A673 (cell line): ENCODE measurements at regions not wholly inside any gene's neighbourhood (a gene's known extent, or its start where the extent isn't known, plus 50 kb on each side); places are given as distances from the start of the nearest gene placed in this dataset.

Source experiments
- BruUV-seq: library from RNA; stranded (reverse); fragments of 400-500 nt; replicated peaks from 2 replicates; lab custom pipeline; 2021; lab: Mats Ljungman, UMichigan
- CTCF ChIA-PET: fragments of 300-600 bp; sonication (Branson Sonifier 250); formaldehyde crosslinking; loops from one replicate; lab custom pipeline; 2022; ENCODE audit warnings: antibody characterized with exemption; lab: Charles Lee
- POLR2A ChIA-PET: fragments of 300-600 bp; sonication (Branson Sonifier 250); formaldehyde crosslinking; loops from one replicate; lab custom pipeline; 2022; ENCODE audit warnings: antibody characterized with exemption; ENCODE audit not compliant: low non-redundant PET; lab: Charles Lee
- DNase-seq: peaks from one replicate; pipeline ENCODE4 v3.0.0-alpha.2; 2015; ENCODE audit warnings: low spot score
- H3K27ac ChIP-seq: fragments of 200-600 bp; sonication (generic); 2 replicates; pipeline ENCODE4 v1.5.1; 2016; ENCODE audit warnings: mixed run types, low read depth, mild to moderate bottlenecking, mixed read lengths, antibody characterized with exemption, low read length; ENCODE audit not compliant: poor library complexity, severe bottlenecking
- H3K27me3 ChIP-seq: fragments of 200-600 bp; sonication (generic); replicated peaks from 2 replicates; pipeline ENCODE4 v1.6.1; 2017; ENCODE audit warnings: mixed run types, low read depth, mild to moderate bottlenecking, mixed read lengths, antibody characterized with exemption, low read length; ENCODE audit not compliant: insufficient read depth, poor library complexity
- H3K36me3 ChIP-seq: fragments of 200-600 bp; sonication (generic); 2 replicates; pipeline ENCODE4 v1.6.1; 2016; ENCODE audit warnings: mixed run types, mild to moderate bottlenecking, mixed read lengths, antibody characterized with exemption, low read length; ENCODE audit not compliant: insufficient read depth, poor library complexity, severe bottlenecking
- H3K4me1 ChIP-seq: fragments of 200-600 bp; sonication (generic); 2 replicates; pipeline ENCODE4 v1.6.1; 2017; ENCODE audit warnings: mixed run types, mild to moderate bottlenecking, mixed read lengths, antibody characterized with exemption, low read length; ENCODE audit not compliant: insufficient read depth, poor library complexity, severe bottlenecking
- H3K4me3 ChIP-seq: fragments of 200-600 bp; sonication (generic); 2 replicates; pipeline ENCODE4 v1.5.1; 2016; ENCODE audit warnings: low read depth, mixed run types, mild to moderate bottlenecking, mixed read lengths, low read length; ENCODE audit not compliant: poor library complexity, severe bottlenecking
- H3K9me3 ChIP-seq: fragments of 200-600 bp; sonication (generic); 2 replicates; pipeline ENCODE4 v1.6.1; 2016; ENCODE audit warnings: mixed run types, low read depth, mild to moderate bottlenecking, mixed read lengths, antibody characterized with exemption, low read length; ENCODE audit not compliant: poor library complexity, severe bottlenecking
- CTCF ChIP-seq: fragments of 300-800, 200-600 bp; sonication (generic); conservative IDR thresholded peaks from 2 replicates; pipeline ENCODE4 v1.5.1; 2017; ENCODE audit warnings: low read depth, mild to moderate bottlenecking, antibody characterized with exemption, low read length, moderate library complexity, mixed read lengths
- EZH2 ChIP-seq: fragments of 200-600 bp; sonication (generic); IDR thresholded peaks from 2 replicates; pipeline ENCODE4 v1.6.1; 2017; ENCODE audit warnings: borderline replicate concordance, low read depth, mild to moderate bottlenecking, mixed read lengths, antibody characterized with exemption, low read length; ENCODE audit not compliant: poor library complexity, severe bottlenecking
- intact Hi-C: fragments of 100-400 bp; cut with micrococcal nuclease; formaldehyde crosslinking; loops from one replicate; pipeline ENCODE4 v1.10.0; 2022; ENCODE audit not compliant: unreplicated experiment

DNA sequence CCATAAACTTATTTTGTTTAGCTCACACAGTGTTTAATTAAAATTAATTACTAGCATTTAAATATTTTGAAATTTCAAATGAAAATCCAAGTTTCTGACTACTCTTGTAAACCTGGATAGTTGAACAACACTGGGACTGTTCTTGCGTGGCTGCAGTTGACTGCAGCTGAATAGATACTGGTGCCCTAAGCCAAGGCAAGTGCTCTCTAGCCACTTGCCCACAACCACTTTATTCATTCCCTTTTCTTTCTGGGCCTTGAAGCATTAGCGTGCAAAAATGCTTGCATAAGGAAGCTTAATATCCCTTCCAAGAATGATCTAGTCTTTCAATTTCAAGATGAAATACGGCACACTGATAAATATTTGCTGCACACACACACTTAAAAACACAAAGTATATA lies 676.0 kb upstream of the MARCKS start:
- TF ChIP-seq EZH2 (no peak), CTCF (no peak)
- no peaks in the 10 kb centered on the region for H3K36me3 ChIP-seq
- H3K27me3 ChIP-seq = no peaks in the 10 kb centered on the region
- peaks cover 8% of the 10 kb centered on the region for H3K4me1 ChIP-seq
- DNase-seq = no peak
- no TSS peak for BruUV-seq
- no peak overlapping the region for H3K27ac ChIP-seq
- no peak overlapping the region for H3K4me3 ChIP-seq
- intact Hi-C loops = loop anchor here (5.0 to 10.0 kb wide), 2 partner anchors 676 to 724 kb away; partner anchors contain the start of gene MARCKS
- no peaks in the 10 kb centered on the region for H3K9me3 ChIP-seq
- CTCF ChIA-PET = no interaction called here
- POLR2A ChIA-PET = no interaction called here

- Histone ChIP-seq H3K9me3 (no peaks in the 10 kb centered on the region), H3K36me3 (no peaks in the 10 kb centered on the region), H3K4me3 (no peak overlapping the region), H3K4me1 (peaks cover 8% of the 10 kb centered on the region), H3K27me3 (no peaks in the 10 kb centered on the region), H3K27ac (no peak overlapping the region)
- POLR2A ChIA-PET = no interaction called here
- intact Hi-C loops = loop anchor here (2.0 to 10.0 kb wide), 3 partner anchors 402 to 722 kb away; partner anchors contain the start of gene MARCKS
- TF ChIP-seq CTCF (0 out of 2 replicates have a peak, but pooled peaks have one; percentile 14), EZH2 (no peak)
- BruUV-seq = no TSS peak
- DNase-seq = peak; percentile 72
- CTCF ChIA-PET = interaction anchor here (0.6 kb wide), 2 partner anchors 193 to 303 kb away, joined by 3 to 7 read pairs; no protein-coding TSS in a partner anchor
Observed at GRCh38 chr6:113182370-113183141, 674.6 kb upstream of the MARCKS start.

DNA sequence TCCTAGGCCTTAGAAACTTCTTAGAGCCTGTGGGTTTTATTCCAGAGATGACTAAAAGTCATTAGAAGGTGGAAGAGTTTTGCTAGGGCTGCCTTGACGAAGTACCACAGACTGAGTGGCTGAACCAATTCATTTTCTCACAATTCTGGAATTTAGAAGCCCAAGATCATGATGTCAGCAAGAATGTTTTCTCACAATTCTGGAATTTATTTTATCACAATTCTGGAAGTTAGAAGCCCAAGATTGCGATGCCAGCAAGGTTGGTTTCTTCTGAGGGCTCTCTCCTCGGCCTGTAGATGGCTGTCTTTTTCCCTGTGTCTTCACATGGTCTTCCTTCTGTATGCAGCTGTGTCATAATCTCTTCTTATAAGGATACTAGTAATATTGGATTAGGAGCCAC lies 672.9 kb upstream of the MARCKS start:
- no peaks in the 10 kb centered on the region for H3K9me3 ChIP-seq
- no peak overlapping the region for H3K4me3 ChIP-seq
- no peak overlapping the region for H3K27ac ChIP-seq
- no peaks in the 10 kb centered on the region for H3K27me3 ChIP-seq
- ChIA-PET POLR2A (no interaction called here), CTCF (no interaction called here)
- BruUV-seq = no TSS peak
- H3K4me1 ChIP-seq = peaks cover 8% of the 10 kb centered on the region
- no peak for DNase-seq
- no peaks in the 10 kb centered on the region for H3K36me3 ChIP-seq
- no peak for TF ChIP-seq CTCF
- no peak for TF ChIP-seq EZH2
- intact Hi-C loops = loop anchor here (5.0 to 10.0 kb wide), 2 partner anchors 673 to 721 kb away; partner anchors contain the start of gene MARCKS
